OCI-LY7 (cell line): ENCODE measurements at regions not wholly inside any gene's neighbourhood (a gene's known extent, or its start where the extent isn't known, plus 50 kb on each side); places are given as distances from the start of the nearest gene placed in this dataset.

ENCODE experiments used
- EZH2phosphoT487 ChIP-seq: fragments of 200-600 bp; sonication (generic); IDR thresholded peaks from 2 replicates; pipeline ENCODE4 v1.6.1; 2018; ENCODE audit warnings: low read depth, borderline replicate concordance, mild to moderate bottlenecking, mixed run types, antibody characterized with exemption, low read length, moderate library complexity, mixed read lengths
- TF ChIP-seq, protein P1 (sequence below): fragments of 200-600 bp; sonication (generic); conservative IDR thresholded peaks from 2 replicates; pipeline ENCODE4 v1.5.1; 2014; ENCODE audit warnings: mild to moderate bottlenecking, antibody characterized with exemption, low read length, moderate library complexity, mixed read lengths

DNA sequence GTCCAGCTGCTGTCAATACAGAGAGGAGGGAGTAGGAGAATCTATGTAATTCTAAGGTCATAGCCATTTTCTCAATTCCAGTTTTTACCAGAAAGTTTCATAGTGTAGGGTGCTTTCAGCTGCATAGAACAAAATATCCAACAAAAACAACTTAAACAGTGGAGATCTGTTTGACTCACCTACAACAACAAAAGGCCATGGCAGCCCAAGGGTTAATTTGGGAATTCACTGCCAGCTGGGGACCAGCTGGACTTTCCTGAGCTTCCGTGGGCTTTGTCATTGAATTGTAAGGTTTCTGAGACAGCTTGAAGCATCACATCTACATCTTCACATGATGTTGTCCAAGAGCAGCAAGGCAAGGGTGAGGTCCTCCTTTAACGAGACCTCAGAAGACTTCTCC, 512.7 kb downstream of the IRS1 start:
- TF ChIP-seq, protein P1, sequence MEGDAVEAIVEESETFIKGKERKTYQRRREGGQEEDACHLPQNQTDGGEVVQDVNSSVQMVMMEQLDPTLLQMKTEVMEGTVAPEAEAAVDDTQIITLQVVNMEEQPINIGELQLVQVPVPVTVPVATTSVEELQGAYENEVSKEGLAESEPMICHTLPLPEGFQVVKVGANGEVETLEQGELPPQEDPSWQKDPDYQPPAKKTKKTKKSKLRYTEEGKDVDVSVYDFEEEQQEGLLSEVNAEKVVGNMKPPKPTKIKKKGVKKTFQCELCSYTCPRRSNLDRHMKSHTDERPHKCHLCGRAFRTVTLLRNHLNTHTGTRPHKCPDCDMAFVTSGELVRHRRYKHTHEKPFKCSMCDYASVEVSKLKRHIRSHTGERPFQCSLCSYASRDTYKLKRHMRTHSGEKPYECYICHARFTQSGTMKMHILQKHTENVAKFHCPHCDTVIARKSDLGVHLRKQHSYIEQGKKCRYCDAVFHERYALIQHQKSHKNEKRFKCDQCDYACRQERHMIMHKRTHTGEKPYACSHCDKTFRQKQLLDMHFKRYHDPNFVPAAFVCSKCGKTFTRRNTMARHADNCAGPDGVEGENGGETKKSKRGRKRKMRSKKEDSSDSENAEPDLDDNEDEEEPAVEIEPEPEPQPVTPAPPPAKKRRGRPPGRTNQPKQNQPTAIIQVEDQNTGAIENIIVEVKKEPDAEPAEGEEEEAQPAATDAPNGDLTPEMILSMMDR: no peak
- TF ChIP-seq EZH2phosphoT487: no peak
